H9 (cell line): ENCODE measurements at regions not wholly inside any gene's neighbourhood (a gene's known extent, or its start where the extent isn't known, plus 50 kb on each side); places are given as distances from the start of the nearest gene placed in this dataset.

Source experiments
- DNase-seq: peaks from one replicate; pipeline ENCODE4 v3.0.0-alpha.2; 2017
- H2AFZ ChIP-seq: one replicate; pipeline ENCODE4 v1.6.1; 2013; ENCODE audit warnings: mild to moderate bottlenecking, low read length, control low read depth, moderate library complexity
- H2AK5ac ChIP-seq: 2 replicates; pipeline ENCODE4 v1.6.1; 2013; ENCODE audit warnings: low read length, control low read depth, mixed read lengths; ENCODE audit not compliant: insufficient read length
- H2BK120ac ChIP-seq: one replicate; pipeline ENCODE4 v1.6.1; 2013; ENCODE audit warnings: low read depth, mild to moderate bottlenecking, low read length, control low read depth, inconsistent platforms; ENCODE audit not compliant: poor library complexity, severe bottlenecking
- H2BK12ac ChIP-seq: 2 replicates; pipeline ENCODE4 v1.6.1; 2013; ENCODE audit warnings: low read length, control low read depth, mixed read lengths, low read depth; ENCODE audit not compliant: insufficient read length
- H2BK15ac ChIP-seq: 2 replicates; pipeline ENCODE4 v1.6.1; 2013; ENCODE audit warnings: low read depth, low read length, control low read depth
- H2BK20ac ChIP-seq: one replicate; pipeline ENCODE4 v1.6.1; 2013; ENCODE audit warnings: low read depth, mild to moderate bottlenecking, low read length, control low read depth, inconsistent platforms; ENCODE audit not compliant: poor library complexity, severe bottlenecking
- H2BK5ac ChIP-seq: 2 replicates; pipeline ENCODE4 v1.6.1; 2013; ENCODE audit warnings: low read length, control low read depth, mixed read lengths; ENCODE audit not compliant: insufficient read length
- H3K14ac ChIP-seq: 2 replicates; pipeline ENCODE4 v1.6.1; 2013; ENCODE audit warnings: low read length, control low read depth; ENCODE audit not compliant: insufficient read depth
- H3K18ac ChIP-seq: 2 replicates; pipeline ENCODE4 v1.6.1; 2013; ENCODE audit warnings: low read depth, mild to moderate bottlenecking, mixed read lengths, low read length, control low read depth; ENCODE audit not compliant: insufficient read length
- H3K23ac ChIP-seq: 2 replicates; pipeline ENCODE4 v1.6.1; 2013; ENCODE audit warnings: low read length, control low read depth, mixed read lengths, low read depth; ENCODE audit not compliant: insufficient read length
- H3K23me2 ChIP-seq: 2 replicates; pipeline ENCODE4 v1.6.1; 2013; ENCODE audit warnings: low read depth, mild to moderate bottlenecking, mixed read lengths, low read length, control low read depth; ENCODE audit not compliant: insufficient read length, poor library complexity, severe bottlenecking
- H3K27ac ChIP-seq: 2 replicates; pipeline ENCODE4 v1.5.1; 2013; ENCODE audit warnings: low read length, control low read depth, mixed read lengths, low read depth; ENCODE audit not compliant: insufficient read length
- H3K27me3 ChIP-seq: 2 replicates; pipeline ENCODE4 v1.6.1; 2013; ENCODE audit warnings: low read length, control low read depth, inconsistent platforms; ENCODE audit not compliant: insufficient read depth
- H3K4ac ChIP-seq: 2 replicates; pipeline ENCODE4 v1.6.1; 2013; ENCODE audit warnings: low read depth, mild to moderate bottlenecking, control low read depth, inconsistent platforms, low read length, moderate library complexity
- H3K4me1 ChIP-seq: 2 replicates; pipeline ENCODE4 v1.6.1; 2013; ENCODE audit warnings: low read length, control low read depth, inconsistent platforms; ENCODE audit not compliant: insufficient read depth
- H3K4me2 ChIP-seq: 2 replicates; pipeline ENCODE4 v1.6.1; 2013; ENCODE audit warnings: low read length, control low read depth, mixed read lengths; ENCODE audit not compliant: insufficient read length, insufficient read depth
- H3K56ac ChIP-seq: 2 replicates; pipeline ENCODE4 v1.6.1; 2013; ENCODE audit warnings: low read depth, mild to moderate bottlenecking, mixed read lengths, low read length, control low read depth; ENCODE audit not compliant: insufficient read length
- H3K79me1 ChIP-seq: 2 replicates; pipeline ENCODE4 v1.6.1; 2013; ENCODE audit warnings: low read depth, mild to moderate bottlenecking, moderate library complexity, low read length, control low read depth, inconsistent platforms; ENCODE audit not compliant: insufficient read depth, poor library complexity, severe bottlenecking
- H3K79me2 ChIP-seq: 2 replicates; pipeline ENCODE4 v1.6.1; 2013; ENCODE audit warnings: low read length, control low read depth, inconsistent platforms; ENCODE audit not compliant: insufficient read depth
- H3K9ac ChIP-seq: 2 replicates; pipeline ENCODE4 v1.6.1; 2013; ENCODE audit warnings: low read length, control low read depth, mixed read lengths; ENCODE audit not compliant: insufficient read length; ENCODE audit errors: extremely low read depth
- H3K9me3 ChIP-seq: one replicate; pipeline ENCODE4 v1.6.1; 2013; ENCODE audit warnings: low read depth, low read length, inconsistent platforms; ENCODE audit not compliant: control insufficient read depth
- H3T11ph ChIP-seq: one replicate; pipeline ENCODE4 v1.6.1; 2013; ENCODE audit warnings: mild to moderate bottlenecking, low read length, control low read depth, inconsistent platforms
- H4K20me1 ChIP-seq: one replicate; pipeline ENCODE4 v1.6.1; 2013; ENCODE audit not compliant: control insufficient read depth, insufficient read length, insufficient read depth
- H4K5ac ChIP-seq: 2 replicates; pipeline ENCODE4 v1.6.1; 2013; ENCODE audit warnings: low read depth, mild to moderate bottlenecking, mixed read lengths, low read length, control low read depth; ENCODE audit not compliant: insufficient read length
- H4K8ac ChIP-seq: replicated peaks from 2 replicates; pipeline ENCODE4 v1.6.1; 2013; ENCODE audit warnings: low read length, control low read depth, mixed read lengths, low read depth; ENCODE audit not compliant: insufficient read length
- H4K91ac ChIP-seq: 2 replicates; pipeline ENCODE4 v1.6.1; 2013; ENCODE audit warnings: low read depth, mild to moderate bottlenecking, moderate library complexity, mixed read lengths, low read length, control low read depth; ENCODE audit not compliant: insufficient read length
- H3K27ac Mint-ChIP-seq, 3 experiments: 2 replicates in 2 of 3; 3 replicates in 1 of 3; pipeline ENCODE4 v1.8.0; 2020 to 2021; ENCODE audit warnings: mixed read lengths in 3 of 3, mild to moderate bottlenecking in 1 of 3, moderate library complexity in 1 of 3
- H3K27me3 Mint-ChIP-seq: 2 replicates; pipeline ENCODE4 v1.8.0; 2021; ENCODE audit warnings: low read depth, mild to moderate bottlenecking, moderate library complexity, mixed read lengths
- H3K36me3 Mint-ChIP-seq, 3 experiments: 2 replicates in 2 of 3; 3 replicates in 1 of 3; pipeline ENCODE4 v1.8.0; 2020 to 2021; ENCODE audit warnings: low read depth in 3 of 3, mixed read lengths in 3 of 3; ENCODE audit not compliant: insufficient read depth in 1 of 3
- H3K4me1 Mint-ChIP-seq, 2 experiments: 2 replicates each; pipeline ENCODE4 v1.8.0; 2020; ENCODE audit warnings: mixed read lengths in 2 of 2
- H3K4me3 Mint-ChIP-seq, 2 experiments: 2 replicates in 1 of 2; 3 replicates in 1 of 2; pipeline ENCODE4 v1.8.0; 2020 to 2021; ENCODE audit warnings: mild to moderate bottlenecking in 2 of 2, mixed read lengths in 2 of 2, moderate library complexity in 1 of 2
- H3K9me3 Mint-ChIP-seq, 2 experiments: 2 replicates in 1 of 2; 3 replicates in 1 of 2; pipeline ENCODE4 v1.8.0; 2020; ENCODE audit warnings: mild to moderate bottlenecking in 2 of 2, mixed read lengths in 2 of 2, moderate library complexity in 1 of 2
- WGBS: extraction: QIAGEN DNeasy Blood & Tissue Kit; methylation state at CpG from one replicate; pipeline ENCODE4 v1.1.7; 2013; ENCODE audit warnings: missing lambda C conversion rate, low lambda C conversion rate, mixed read lengths; ENCODE audit not compliant: insufficient read length; ENCODE audit errors: extremely low coverage; 5-methylcytosine and 5-hydroxymethylcytosine counted together
- TF ChIP-seq, protein P1 (sequence below): fragments of 200-600 bp; sonication (generic); conservative IDR thresholded peaks from 3 replicates; pipeline ENCODE4 v1.8.0; 2021; ENCODE audit warnings: antibody characterized with exemption, mild to moderate bottlenecking

DNA sequence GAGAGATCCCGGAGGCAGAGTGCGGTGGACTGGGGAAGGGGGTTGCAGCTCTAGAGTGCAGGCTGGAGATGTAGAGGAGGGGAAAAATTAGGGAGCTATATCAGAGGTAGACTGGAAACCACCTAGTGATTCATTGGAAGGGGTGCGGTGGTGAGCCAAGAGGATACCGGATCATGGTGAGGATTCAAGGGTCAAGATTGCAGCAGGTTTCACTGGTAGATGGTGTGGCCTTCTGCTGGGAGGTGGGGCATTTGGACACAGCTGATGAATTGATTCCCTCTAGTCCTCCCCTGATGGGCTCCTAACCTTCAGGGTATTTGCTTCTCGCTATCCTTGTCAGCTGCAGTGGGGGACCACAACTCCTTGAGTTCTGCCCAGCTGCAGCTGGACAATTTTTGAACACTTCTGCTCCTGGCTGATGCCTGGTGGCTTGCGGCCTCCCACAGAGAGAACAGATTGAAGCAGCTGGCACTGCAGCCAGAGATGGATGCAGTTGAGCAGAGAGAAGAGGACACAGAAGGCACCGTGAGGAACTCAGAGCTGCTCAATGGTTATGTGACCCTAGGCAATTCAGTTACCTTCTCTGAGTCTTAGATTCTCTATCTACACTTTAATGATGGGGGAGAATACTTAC, 134.4 kb upstream of the ABCA1 start:
- no peak overlapping the region for H2BK120ac ChIP-seq
- H3K36me3 Mint-ChIP-seq, result no peaks in the 10 kb centered on the region
- H3K4me1 Mint-ChIP-seq, result peaks cover 4 to 15% of the 10 kb centered on the region in 2 experiments
- H3K14ac ChIP-seq, result no peak overlapping the region
- no peak overlapping the region for H3K56ac ChIP-seq
- H3K79me2 ChIP-seq, result no peaks in the 10 kb centered on the region
- TF ChIP-seq, protein P1, sequence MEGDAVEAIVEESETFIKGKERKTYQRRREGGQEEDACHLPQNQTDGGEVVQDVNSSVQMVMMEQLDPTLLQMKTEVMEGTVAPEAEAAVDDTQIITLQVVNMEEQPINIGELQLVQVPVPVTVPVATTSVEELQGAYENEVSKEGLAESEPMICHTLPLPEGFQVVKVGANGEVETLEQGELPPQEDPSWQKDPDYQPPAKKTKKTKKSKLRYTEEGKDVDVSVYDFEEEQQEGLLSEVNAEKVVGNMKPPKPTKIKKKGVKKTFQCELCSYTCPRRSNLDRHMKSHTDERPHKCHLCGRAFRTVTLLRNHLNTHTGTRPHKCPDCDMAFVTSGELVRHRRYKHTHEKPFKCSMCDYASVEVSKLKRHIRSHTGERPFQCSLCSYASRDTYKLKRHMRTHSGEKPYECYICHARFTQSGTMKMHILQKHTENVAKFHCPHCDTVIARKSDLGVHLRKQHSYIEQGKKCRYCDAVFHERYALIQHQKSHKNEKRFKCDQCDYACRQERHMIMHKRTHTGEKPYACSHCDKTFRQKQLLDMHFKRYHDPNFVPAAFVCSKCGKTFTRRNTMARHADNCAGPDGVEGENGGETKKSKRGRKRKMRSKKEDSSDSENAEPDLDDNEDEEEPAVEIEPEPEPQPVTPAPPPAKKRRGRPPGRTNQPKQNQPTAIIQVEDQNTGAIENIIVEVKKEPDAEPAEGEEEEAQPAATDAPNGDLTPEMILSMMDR, result no peak
- no peak overlapping the region for H3T11ph ChIP-seq
- peaks cover 2% of the 10 kb centered on the region for H3K27me3 Mint-ChIP-seq
- no peaks in the 10 kb centered on the region for H4K20me1 ChIP-seq
- peaks cover 4% of the 10 kb centered on the region; the same call in 1 of the 2 replicates for H3K4me1 ChIP-seq
- DNase-seq, result no peak
- H2BK20ac ChIP-seq, result no peak overlapping the region
- no peak overlapping the region for H3K9ac ChIP-seq
- no peaks in the 10 kb centered on the region for H3K27me3 ChIP-seq
- no peak overlapping the region for H4K8ac ChIP-seq
- H2BK5ac ChIP-seq, result no peak overlapping the region
- H2BK12ac ChIP-seq, result no peak overlapping the region
- H3K4ac ChIP-seq, result no peak overlapping the region
- no peaks in the 10 kb centered on the region for H3K9me3 ChIP-seq
- H2BK15ac ChIP-seq, result no peak overlapping the region
- no peak overlapping the region for H3K4me2 ChIP-seq
- WGBS, result no CpG with 5 or more reads among the region's 7 CpGs
- no peak overlapping the region for H3K27ac ChIP-seq
- no peak overlapping the region for H4K5ac ChIP-seq
- no peak overlapping the region for H3K4me3 Mint-ChIP-seq
- H3K23ac ChIP-seq, result no peak overlapping the region
- H3K18ac ChIP-seq, result no peak overlapping the region
- H3K27ac Mint-ChIP-seq, result peak overlapping the region in 1 of 3 experiments; percentile 34; a peak in 1 of 7 replicates
- H2AFZ ChIP-seq, result no peak overlapping the region
- no peaks in the 10 kb centered on the region for H3K79me1 ChIP-seq
- H3K9me3 Mint-ChIP-seq, result no peaks in the 10 kb centered on the region; a peak in 1 of 5 replicates
- no peak overlapping the region for H4K91ac ChIP-seq
- no peaks in the 10 kb centered on the region for H3K23me2 ChIP-seq
- no peak overlapping the region for H2AK5ac ChIP-seq
